CMK (cell line): ENCODE measurements at regions not wholly inside any gene's neighbourhood (a gene's known extent, or its start where the extent isn't known, plus 50 kb on each side); places are given as distances from the start of the nearest gene placed in this dataset.
A peak's percentile ranks its signal among the peaks of the same experiment; 100 is the strongest.

Experiments used
- DNase-seq: peaks from one replicate; pipeline ENCODE4 v3.0.0-alpha.2; 2010; ENCODE audit warnings: low read depth

- DNase-seq, result no peak
Observed at GRCh38 chr10:28783087-28783486, 105.8 kb downstream of the BAMBI start.

- DNase-seq, result no peak
Observed at GRCh38 chr10:28785018-28785417, 107.7 kb downstream of the BAMBI start.

- DNase-seq, result no peak
Observed at GRCh38 chr10:28788252-28788651, 110.9 kb downstream of the BAMBI start.

- DNase-seq, result no peak
Observed at GRCh38 chr10:28788762-28789161, 111.4 kb downstream of the BAMBI start.

- no peak for DNase-seq
Observed at GRCh38 chr10:28790146-28790545, 112.8 kb downstream of the BAMBI start.

GRCh38 chr10:28793482-28793881, 116.2 kb downstream of the BAMBI start:
- no peak for DNase-seq

GRCh38 chr10:28794986-28795385, 117.7 kb downstream of the BAMBI start:
- no peak for DNase-seq

- DNase-seq, result no peak
Observed at GRCh38 chr10:28796606-28797512, 119.5 kb downstream of the BAMBI start.

GRCh38 chr10:28797904-28798371, 120.6 kb downstream of the BAMBI start:
- no peak for DNase-seq

- no peak for DNase-seq
Observed at GRCh38 chr10:28798428-28798955, 121.2 kb downstream of the BAMBI start.

- DNase-seq, result no peak
Observed at GRCh38 chr10:28798964-28799363, 121.6 kb downstream of the BAMBI start.

GRCh38 chr10:28800144-28800543, 122.8 kb downstream of the BAMBI start:
- DNase-seq, result no peak

GRCh38 chr10:28801247-28801646, 123.9 kb downstream of the BAMBI start:
- no peak for DNase-seq

GRCh38 chr10:28801869-28802268, 124.5 kb downstream of the BAMBI start:
- DNase-seq, result no peak

- no peak for DNase-seq
Observed at GRCh38 chr10:28805390-28805789, 128.1 kb downstream of the BAMBI start.

- no peak for DNase-seq
Observed at GRCh38 chr10:28806488-28806941, 129.2 kb downstream of the BAMBI start.

- peak; percentile 85 for DNase-seq
Observed at GRCh38 chr10:28806951-28807759, 129.8 kb downstream of the BAMBI start.

GRCh38 chr10:28807760-28808613, 130.7 kb downstream of the BAMBI start:
- no peak for DNase-seq

- DNase-seq, result no peak
Observed at GRCh38 chr10:28808693-28809092, 131.4 kb downstream of the BAMBI start.

GRCh38 chr10:28810057-28810870, 132.9 kb downstream of the BAMBI start:
- DNase-seq, result no peak
